ENCODE measurements at regions not wholly inside any gene's neighbourhood (a gene's known extent, or its start where the extent isn't known, plus 50 kb on each side); places are given as distances from the start of the nearest gene placed in this dataset.

- DNase-seq: no peak
Measured at GRCh38 chr7:85630904-85631600, 444.2 kb upstream of the SEMA3D start.

DNA sequence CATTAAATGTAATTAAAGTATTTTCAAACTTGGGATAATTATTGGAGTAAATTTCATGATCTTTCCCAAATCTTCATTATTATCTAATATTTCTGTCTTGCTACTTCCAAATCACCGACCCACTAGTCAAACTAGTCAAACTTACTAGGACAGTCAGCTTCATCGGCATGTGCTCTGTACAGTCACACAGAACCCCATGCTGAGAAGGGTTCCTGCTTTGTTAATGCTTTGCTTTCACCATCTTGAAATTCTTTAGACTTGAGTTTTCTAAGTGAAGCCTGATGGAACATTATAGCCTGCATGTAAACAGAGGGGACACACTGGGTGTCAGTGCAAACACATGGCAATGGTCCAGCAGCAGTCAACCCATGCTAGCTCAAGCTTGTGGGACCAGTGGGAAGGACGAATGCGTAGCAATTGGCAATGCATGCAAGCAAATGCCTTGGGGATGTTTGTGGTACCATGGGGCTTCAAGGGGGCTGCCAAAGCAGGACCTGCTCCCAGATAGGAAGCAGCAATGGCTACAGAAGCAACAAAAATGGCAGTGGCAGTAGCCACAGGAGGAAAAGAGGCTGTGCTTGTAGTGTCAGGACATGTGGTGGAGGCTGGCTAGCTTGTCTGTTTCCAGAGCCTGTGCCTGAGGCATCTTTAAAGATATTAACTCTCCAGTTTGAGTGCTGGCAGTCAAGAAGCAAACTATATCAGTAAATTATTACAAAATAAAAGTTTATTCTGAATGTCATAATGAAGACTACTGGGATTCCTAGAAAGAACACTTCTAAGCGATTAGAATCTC lies 441.1 kb upstream of the SEMA3D start:
- DNase-seq: no peak

DNA sequence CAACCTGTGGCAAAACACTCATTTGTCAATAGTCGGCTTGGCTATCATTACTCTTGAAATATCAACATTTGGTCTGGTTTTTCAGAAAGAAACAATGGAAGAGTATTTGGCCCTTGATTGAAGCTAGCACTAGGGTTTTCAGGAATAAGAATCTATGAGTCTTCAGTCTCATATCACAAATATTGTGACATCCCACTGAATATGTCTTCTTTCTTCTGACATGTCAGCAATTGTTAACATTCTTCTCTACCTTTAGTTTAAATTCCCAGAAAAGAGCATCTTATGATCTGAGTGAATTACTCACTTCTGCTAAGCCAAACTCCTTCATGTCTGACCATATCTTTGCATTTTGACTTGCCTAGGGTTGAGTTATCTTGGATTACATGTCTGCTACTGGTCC lies 435.2 kb upstream of the SEMA3D start:
- no peak for DNase-seq

GRCh38 chr7:85620936-85621685 lies 434.3 kb upstream of the SEMA3D start:
- peak; percentile 51 for DNase-seq

- no peak for DNase-seq
Measured at GRCh38 chr7:85619236-85619635, 432.4 kb upstream of the SEMA3D start.

DNA sequence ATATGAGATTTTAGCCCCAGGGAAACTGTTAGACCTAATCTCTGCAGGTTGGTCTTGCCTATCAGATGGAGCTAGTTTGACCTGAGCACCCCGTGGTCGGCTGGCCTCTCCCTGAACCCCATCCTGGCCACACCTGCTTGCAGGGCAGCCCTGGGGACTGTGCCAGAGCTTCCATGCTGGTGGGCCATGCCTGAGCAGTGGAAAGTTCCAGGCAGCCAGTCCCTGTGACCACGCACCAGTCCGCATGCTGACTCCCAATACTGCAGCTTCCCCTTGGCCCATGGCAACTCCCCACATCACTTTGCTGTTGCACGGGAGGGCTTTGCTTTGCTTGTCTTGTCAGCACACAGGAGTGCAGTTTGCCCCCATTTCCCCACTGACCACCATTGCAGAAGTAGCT lies 427.8 kb upstream of the SEMA3D start:
- DNase-seq: no peak

DNA sequence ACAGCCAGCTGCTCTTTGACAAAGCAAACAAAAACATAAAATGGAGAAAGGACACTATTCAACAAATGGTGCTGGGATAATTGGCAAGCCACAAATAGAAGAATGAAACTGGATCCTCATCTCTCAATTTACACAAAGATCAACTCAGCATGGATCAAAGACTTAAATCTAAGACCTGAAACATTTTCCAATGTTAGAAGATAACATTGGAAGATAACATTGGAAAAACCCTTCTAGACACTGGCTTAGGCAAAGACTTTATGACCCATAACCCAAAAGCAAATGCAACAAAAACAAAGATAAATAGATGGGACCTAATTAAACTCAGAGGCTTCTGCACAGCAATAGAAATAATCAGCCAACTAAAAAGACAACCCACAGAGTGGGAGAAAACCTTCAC lies 425.7 kb upstream of the SEMA3D start:
- DNase-seq: no peak

GRCh38 chr7:85608804-85609203 lies 421.9 kb upstream of the SEMA3D start:
- no peak for DNase-seq

GRCh38 chr7:85602196-85602595 lies 415.3 kb upstream of the SEMA3D start:
- DNase-seq: no peak

- no peak for DNase-seq
Measured at GRCh38 chr7:85600395-85600794, 413.5 kb upstream of the SEMA3D start.

- no peak for DNase-seq
Measured at GRCh38 chr7:85596827-85597226, 410.0 kb upstream of the SEMA3D start.

- no peak for DNase-seq
Measured at GRCh38 chr7:85595750-85596178, 408.9 kb upstream of the SEMA3D start.

GRCh38 chr7:85593355-85593754 lies 406.5 kb upstream of the SEMA3D start:
- DNase-seq: no peak

GRCh38 chr7:85587785-85588184 lies 400.9 kb upstream of the SEMA3D start:
- DNase-seq: no peak

- DNase-seq: no peak
Measured at GRCh38 chr7:85586091-85586490, 399.2 kb upstream of the SEMA3D start.

- DNase-seq: no peak
Measured at GRCh38 chr7:85583131-85583953, 396.5 kb upstream of the SEMA3D start.

DNA sequence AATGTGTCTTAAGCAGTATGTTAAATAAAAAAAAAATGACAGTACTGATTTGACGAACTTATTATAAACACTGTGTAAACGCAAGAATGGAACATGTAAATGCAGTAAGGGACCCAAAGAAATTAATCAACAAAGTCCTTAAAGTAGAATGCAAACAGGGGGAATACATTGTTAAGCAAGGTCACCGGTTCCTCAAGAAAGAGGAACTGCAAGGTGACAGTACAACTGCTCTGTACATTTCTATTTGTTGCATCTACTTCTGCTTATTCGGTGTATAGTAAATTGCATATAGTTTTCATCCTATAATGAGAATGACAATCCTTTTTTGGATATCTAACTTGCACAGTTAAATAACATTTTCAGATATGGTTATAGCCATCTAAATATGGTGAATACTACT lies 387.0 kb upstream of the SEMA3D start:
- peak; percentile 13 for DNase-seq

GRCh38 chr7:85573346-85573745 lies 386.5 kb upstream of the SEMA3D start:
- DNase-seq: no peak

- DNase-seq: no peak
Measured at GRCh38 chr7:85570898-85571297, 384.0 kb upstream of the SEMA3D start.

DNA sequence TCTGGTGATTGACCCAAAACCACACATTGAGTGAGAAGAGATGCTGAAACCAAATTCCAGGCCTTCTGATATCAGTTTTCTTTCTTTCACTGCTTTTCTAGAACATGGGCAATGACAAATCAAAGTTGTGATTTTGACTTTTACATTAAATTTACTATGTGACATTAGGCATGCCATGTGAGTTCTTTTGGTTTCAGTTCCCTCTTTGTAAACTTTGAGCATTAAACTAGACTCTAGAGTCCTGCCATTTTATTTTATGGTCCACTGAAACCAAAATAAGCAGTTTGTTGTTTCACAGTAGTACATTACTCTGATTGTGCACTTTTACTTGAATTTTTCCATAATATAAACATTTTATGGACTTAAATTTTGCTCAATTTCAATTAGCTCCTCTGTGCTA lies 381.1 kb upstream of the SEMA3D start:
- no peak for DNase-seq

DNA sequence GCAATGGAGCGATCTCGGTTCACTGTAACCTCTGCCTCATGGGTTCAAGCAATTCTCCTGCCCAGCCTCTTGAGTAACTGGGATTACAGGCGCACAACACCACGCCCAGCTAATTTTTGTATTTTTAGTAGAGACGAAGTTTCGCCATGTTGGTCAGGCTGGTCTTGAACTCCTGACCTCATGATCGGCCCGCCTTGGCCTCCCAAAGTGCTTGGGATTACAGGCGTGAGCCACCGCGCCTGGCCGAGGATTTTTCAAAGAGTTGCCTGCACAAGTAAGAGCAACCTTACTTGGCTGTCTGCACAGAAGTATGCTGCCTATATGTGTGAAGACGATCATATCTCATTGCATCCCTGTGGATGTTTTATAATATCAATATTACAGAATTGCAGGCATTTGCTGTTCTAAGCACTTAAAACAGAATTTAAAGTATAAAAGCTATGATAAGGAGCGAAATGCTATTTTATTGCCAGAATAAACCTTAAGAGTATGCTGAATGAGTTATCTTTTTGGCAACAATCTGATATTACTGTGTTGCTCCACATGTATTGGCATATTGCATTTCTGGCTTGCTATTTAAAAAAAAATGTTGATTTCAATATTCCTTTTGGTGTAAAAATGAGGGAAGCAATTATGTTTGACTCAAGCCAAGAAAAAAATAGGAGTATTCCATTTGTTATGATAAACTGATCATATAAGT lies 379.4 kb upstream of the SEMA3D start:
- no peak for DNase-seq

- DNase-seq: no peak
Measured at GRCh38 chr7:85565276-85565675, 378.4 kb upstream of the SEMA3D start.
